Neuron (in vitro differentiated cells): ENCODE measurements at regions not wholly inside any gene's neighbourhood (a gene's known extent, or its start where the extent isn't known, plus 50 kb on each side); places are given as distances from the start of the nearest gene placed in this dataset.

Source experiments
- H2AFZ ChIP-seq: one replicate; pipeline ENCODE4 v1.6.1; 2013; ENCODE audit warnings: low read depth, mild to moderate bottlenecking, inconsistent platforms, low read length, moderate library complexity
- H3K27me3 ChIP-seq: one replicate; pipeline ENCODE4 v1.6.1; 2013; ENCODE audit warnings: low read length; ENCODE audit not compliant: insufficient read depth
- H3K36me3 ChIP-seq: one replicate; pipeline ENCODE4 v1.6.1; 2013; ENCODE audit warnings: low read length; ENCODE audit not compliant: insufficient read depth
- H3K4me1 ChIP-seq: one replicate; pipeline ENCODE4 v1.6.1; 2013; ENCODE audit warnings: low read length; ENCODE audit not compliant: insufficient read depth
- H3K4me3 ChIP-seq: 2 replicates; pipeline ENCODE4 v1.5.1; 2013; ENCODE audit warnings: mild to moderate bottlenecking, low read length, moderate library complexity
- H3K9me3 ChIP-seq: one replicate; pipeline ENCODE4 v1.6.1; 2013; ENCODE audit warnings: low read length

GRCh38 chr10:64067009-64067606 lies 545.9 kb downstream of the REEP3 start:
- H3K9me3 ChIP-seq = no peaks in the 10 kb centered on the region
- H3K27me3 ChIP-seq = no peaks in the 10 kb centered on the region
- no peak overlapping the region for H3K4me3 ChIP-seq
- H3K36me3 ChIP-seq = no peaks in the 10 kb centered on the region
- no peaks in the 10 kb centered on the region for H3K4me1 ChIP-seq
- no peak overlapping the region for H2AFZ ChIP-seq

- H3K36me3 ChIP-seq = no peaks in the 10 kb centered on the region
- no peaks in the 10 kb centered on the region for H3K9me3 ChIP-seq
- H3K4me1 ChIP-seq = no peaks in the 10 kb centered on the region
- no peak overlapping the region for H3K4me3 ChIP-seq
- no peaks in the 10 kb centered on the region for H3K27me3 ChIP-seq
- H2AFZ ChIP-seq = no peak overlapping the region
Observed at GRCh38 chr10:64067859-64068258, 546.7 kb downstream of the REEP3 start.

- H3K36me3 ChIP-seq = no peaks in the 10 kb centered on the region
- no peaks in the 10 kb centered on the region for H3K9me3 ChIP-seq
- H3K4me1 ChIP-seq = no peaks in the 10 kb centered on the region
- H3K27me3 ChIP-seq = no peaks in the 10 kb centered on the region
- no peak overlapping the region for H2AFZ ChIP-seq
- no peak overlapping the region for H3K4me3 ChIP-seq
Observed at GRCh38 chr10:64070241-64070640, 549.0 kb downstream of the REEP3 start.

- Histone ChIP-seq H3K4me1 (no peaks in the 10 kb centered on the region), H3K4me3 (no peak overlapping the region), H3K27me3 (no peaks in the 10 kb centered on the region), H3K9me3 (no peaks in the 10 kb centered on the region), H2AFZ (no peak overlapping the region), H3K36me3 (no peaks in the 10 kb centered on the region)
Observed at GRCh38 chr10:64071218-64071617, 550.0 kb downstream of the REEP3 start.

- H3K4me1 ChIP-seq = no peaks in the 10 kb centered on the region
- H3K4me3 ChIP-seq = no peak overlapping the region
- H2AFZ ChIP-seq = no peak overlapping the region
- no peaks in the 10 kb centered on the region for H3K9me3 ChIP-seq
- H3K36me3 ChIP-seq = no peaks in the 10 kb centered on the region
- no peaks in the 10 kb centered on the region for H3K27me3 ChIP-seq
Observed at GRCh38 chr10:64075604-64076003, 554.4 kb downstream of the REEP3 start.

GRCh38 chr10:64076322-64076940 lies 555.2 kb downstream of the REEP3 start:
- Histone ChIP-seq H3K27me3 (no peaks in the 10 kb centered on the region), H3K9me3 (no peaks in the 10 kb centered on the region), H3K36me3 (no peaks in the 10 kb centered on the region), H2AFZ (no peak overlapping the region), H3K4me1 (no peaks in the 10 kb centered on the region), H3K4me3 (no peak overlapping the region)

- no peaks in the 10 kb centered on the region for H3K27me3 ChIP-seq
Observed at GRCh38 chr10:64079341-64079740, 558.1 kb downstream of the REEP3 start.

GRCh38 chr10:64080071-64080470 lies 558.9 kb downstream of the REEP3 start:
- no peaks in the 10 kb centered on the region for H3K36me3 ChIP-seq
- H3K4me1 ChIP-seq = no peaks in the 10 kb centered on the region
- no peak overlapping the region for H3K4me3 ChIP-seq
- H3K9me3 ChIP-seq = no peaks in the 10 kb centered on the region
- no peak overlapping the region for H2AFZ ChIP-seq
- H3K27me3 ChIP-seq = no peaks in the 10 kb centered on the region

More at GRCh38 chr10:64079341-64079740, 558.1 kb downstream of the REEP3 start:
- no peak overlapping the region for H3K4me3 ChIP-seq
- no peak overlapping the region for H2AFZ ChIP-seq
- no peaks in the 10 kb centered on the region for H3K9me3 ChIP-seq
- no peaks in the 10 kb centered on the region for H3K36me3 ChIP-seq
- no peaks in the 10 kb centered on the region for H3K4me1 ChIP-seq

- H3K36me3 ChIP-seq = no peaks in the 10 kb centered on the region
Observed at GRCh38 chr10:64081947-64082482, 560.8 kb downstream of the REEP3 start.

GRCh38 chr10:64086083-64086767 lies 565.0 kb downstream of the REEP3 start:
- no peaks in the 10 kb centered on the region for H3K27me3 ChIP-seq
- no peak overlapping the region for H3K4me3 ChIP-seq
- H3K9me3 ChIP-seq = no peaks in the 10 kb centered on the region
- no peaks in the 10 kb centered on the region for H3K36me3 ChIP-seq
- no peaks in the 10 kb centered on the region for H3K4me1 ChIP-seq
- H2AFZ ChIP-seq = no peak overlapping the region

More at GRCh38 chr10:64081947-64082482, 560.8 kb downstream of the REEP3 start:
- no peak overlapping the region for H2AFZ ChIP-seq
- no peaks in the 10 kb centered on the region for H3K9me3 ChIP-seq
- no peaks in the 10 kb centered on the region for H3K4me1 ChIP-seq
- H3K27me3 ChIP-seq = no peaks in the 10 kb centered on the region
- H3K4me3 ChIP-seq = no peak overlapping the region

- Histone ChIP-seq H3K4me3 (no peak overlapping the region), H3K27me3 (no peaks in the 10 kb centered on the region), H3K4me1 (no peaks in the 10 kb centered on the region), H3K9me3 (no peaks in the 10 kb centered on the region), H2AFZ (no peak overlapping the region), H3K36me3 (no peaks in the 10 kb centered on the region)
Observed at GRCh38 chr10:64089648-64090047, 568.4 kb downstream of the REEP3 start.

- no peak overlapping the region for H2AFZ ChIP-seq
- H3K36me3 ChIP-seq = no peaks in the 10 kb centered on the region
- H3K4me1 ChIP-seq = no peaks in the 10 kb centered on the region
- H3K4me3 ChIP-seq = no peak overlapping the region
- no peaks in the 10 kb centered on the region for H3K27me3 ChIP-seq
- H3K9me3 ChIP-seq = no peaks in the 10 kb centered on the region
Observed at GRCh38 chr10:64090865-64091264, 569.7 kb downstream of the REEP3 start.

- no peaks in the 10 kb centered on the region for H3K4me1 ChIP-seq
- H3K4me3 ChIP-seq = no peak overlapping the region
- H3K36me3 ChIP-seq = no peaks in the 10 kb centered on the region
- H3K9me3 ChIP-seq = no peaks in the 10 kb centered on the region
- no peaks in the 10 kb centered on the region for H3K27me3 ChIP-seq
- no peak overlapping the region for H2AFZ ChIP-seq
Observed at GRCh38 chr10:64091897-64092296, 570.7 kb downstream of the REEP3 start.
